Neural cell (in vitro differentiated cells): ENCODE measurements at regions not wholly inside any gene's neighbourhood (a gene's known extent, or its start where the extent isn't known, plus 50 kb on each side); places are given as distances from the start of the nearest gene placed in this dataset.

Experiments
- CTCF ChIP-seq: fragments of 450-650 bp; IDR thresholded peaks from 2 replicates; pipeline ENCODE4 v1.5.1; 2014; ENCODE audit warnings: antibody characterized with exemption, mild to moderate bottlenecking, moderate library complexity; ENCODE audit not compliant: poor library complexity, severe bottlenecking
- EP300 ChIP-seq: fragments of 450-650 bp; conservative IDR thresholded peaks from 2 replicates; pipeline ENCODE4 v1.6.1; 2014; ENCODE audit warnings: antibody characterized with exemption, mild to moderate bottlenecking, moderate library complexity; ENCODE audit not compliant: poor library complexity, severe bottlenecking
- EZH2 ChIP-seq: fragments of 200-600, 300-800 bp; shearing (Covaris generic), sonication (generic); IDR thresholded peaks from 2 replicates; pipeline ENCODE4 v1.6.1; 2014; ENCODE audit warnings: antibody characterized with exemption, low read length, borderline replicate concordance, mild to moderate bottlenecking; ENCODE audit not compliant: insufficient read depth, poor library complexity, severe bottlenecking
- POLR2AphosphoS5 ChIP-seq: IDR thresholded peaks from 2 replicates; pipeline ENCODE4 v1.6.1; 2012
- RAD21 ChIP-seq: fragments of 450-650 bp; conservative IDR thresholded peaks from 2 replicates; pipeline ENCODE4 v1.6.1; 2014; ENCODE audit warnings: antibody characterized with exemption, mild to moderate bottlenecking, moderate library complexity
- REST ChIP-seq: IDR thresholded peaks from 2 replicates; pipeline ENCODE4 v1.6.1; 2012; ENCODE audit warnings: borderline replicate concordance
- TAF1 ChIP-seq: IDR thresholded peaks from 2 replicates; pipeline ENCODE4 v1.6.1; 2012; ENCODE audit warnings: low read depth

- TF ChIP-seq TAF1 = no peak
- no peak for TF ChIP-seq POLR2AphosphoS5
- TF ChIP-seq CTCF = no peak
- no peak for TF ChIP-seq REST
- TF ChIP-seq EP300 = no peak
- TF ChIP-seq EZH2 = no peak
- TF ChIP-seq RAD21 = no peak
Observed at GRCh38 chr2:122267947-122268346, 512.5 kb downstream of the TSN start.
